IgD-negative memory B cell (primary cell): ENCODE measurements at regions not wholly inside any gene's neighbourhood (a gene's known extent, or its start where the extent isn't known, plus 50 kb on each side); places are given as distances from the start of the nearest gene placed in this dataset.
"Not testable (repeated sequence)": the region's sequence is repeated elsewhere in the genome, so short reads cannot be mapped to it uniquely, and the experiment has no call there.

ENCODE experiments used
- H3K27ac Mint-ChIP-seq, 3 donors: one replicate each; pipeline ENCODE4 v1.8.0; 2020 to 2022; ENCODE audit warnings: mild to moderate bottlenecking in 3 of 3, mixed read lengths in 3 of 3, moderate library complexity in 1 of 3
- H3K27me3 Mint-ChIP-seq: one replicate; pipeline ENCODE4 v1.8.0; 2021; ENCODE audit warnings: mixed read lengths
- H3K36me3 Mint-ChIP-seq: one replicate; pipeline ENCODE4 v1.8.0; 2020; ENCODE audit warnings: mild to moderate bottlenecking, mixed read lengths
- H3K4me1 Mint-ChIP-seq, 3 donors: one replicate each; pipeline ENCODE4 v1.8.0; 2020 to 2022; ENCODE audit warnings: mixed read lengths in 3 of 3, mild to moderate bottlenecking in 1 of 3
- H3K4me3 Mint-ChIP-seq, 4 donors: one replicate each; pipeline ENCODE4 v1.8.0; 2020 to 2022; ENCODE audit warnings: mild to moderate bottlenecking in 4 of 4, mixed read lengths in 4 of 4, moderate library complexity in 3 of 4
- H3K9me3 Mint-ChIP-seq, 3 donors: one replicate each; pipeline ENCODE4 v1.8.0; 2020 to 2021; ENCODE audit warnings: mixed read lengths in 3 of 3, mild to moderate bottlenecking in 1 of 3

GRCh38 chr12:74245458-74245857, 292.2 kb upstream of the ATXN7L3B start:
- H3K4me1 Mint-ChIP-seq = no peaks in the 10 kb centered on the region
- no peak overlapping the region for H3K4me3 Mint-ChIP-seq

DNA sequence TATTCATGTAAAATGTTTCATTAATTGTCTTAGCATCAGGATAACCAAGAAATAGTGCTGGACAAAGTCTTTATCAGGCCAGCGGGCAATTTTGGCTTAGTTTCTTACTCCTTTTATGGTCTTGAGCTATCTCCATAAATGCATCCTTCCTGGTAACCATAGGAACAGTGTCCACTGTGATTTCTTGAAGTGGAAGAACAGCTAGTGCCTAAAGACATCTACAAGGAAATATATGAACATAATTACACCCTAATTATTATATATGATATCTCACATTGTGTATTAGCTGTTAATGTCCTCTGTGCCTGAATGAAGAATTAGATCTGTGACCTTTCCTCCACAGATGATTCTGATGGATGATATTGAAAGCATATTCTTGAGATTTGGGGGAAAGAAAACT, 286.7 kb upstream of the ATXN7L3B start:
- Mint-ChIP-seq H3K4me1 (no peaks in the 10 kb centered on the region), H3K36me3 (no peaks in the 10 kb centered on the region), H3K27ac (no peak overlapping the region), H3K9me3 (peaks cover 0 to 7% (median 2%) of the 10 kb centered on the region in 3 donors), H3K4me3 (no peak overlapping the region), H3K27me3 (no peaks in the 10 kb centered on the region)

More at GRCh38 chr12:74245458-74245857, 292.2 kb upstream of the ATXN7L3B start:
- H3K36me3 Mint-ChIP-seq = no peaks in the 10 kb centered on the region
- no peaks in the 10 kb centered on the region for H3K27me3 Mint-ChIP-seq
- no peak overlapping the region for H3K27ac Mint-ChIP-seq
- H3K9me3 Mint-ChIP-seq = peaks cover 4 to 12% (median 5%) of the 10 kb centered on the region in 3 donors

DNA sequence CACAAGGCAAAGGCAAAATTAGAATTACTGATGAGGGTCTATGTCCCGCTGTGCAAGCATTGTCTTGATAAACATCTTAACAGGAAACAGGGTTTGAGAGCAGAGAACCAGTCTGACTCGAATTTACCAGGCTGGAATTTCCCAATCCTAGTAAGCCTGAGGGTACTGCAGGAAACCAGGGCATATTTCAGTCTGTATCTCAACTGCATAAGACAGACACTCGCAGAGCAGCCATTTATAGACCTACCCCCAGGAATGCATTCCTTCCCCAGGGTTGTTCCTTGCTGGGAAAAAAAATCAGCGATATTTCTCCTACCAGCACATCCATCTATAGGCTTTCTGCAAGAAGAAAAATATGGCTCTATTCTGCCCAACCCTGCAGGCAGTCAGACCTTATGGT, 283.8 kb upstream of the ATXN7L3B start:
- not testable (repeated sequence) for H3K4me1 Mint-ChIP-seq, H3K4me3 Mint-ChIP-seq, H3K27ac Mint-ChIP-seq, H3K27me3 Mint-ChIP-seq, H3K36me3 Mint-ChIP-seq, H3K9me3 Mint-ChIP-seq

- Mint-ChIP-seq H3K36me3 (no peaks in the 10 kb centered on the region), H3K4me3 (no peak overlapping the region), H3K4me1 (no peaks in the 10 kb centered on the region), H3K9me3 (peaks cover 0 to 7% (median 0%) of the 10 kb centered on the region in 3 donors), H3K27me3 (no peaks in the 10 kb centered on the region), H3K27ac (no peak overlapping the region)
These were observed 282.9 kb upstream of the ATXN7L3B start for GRCh38 chr12:74254784-74255183.

- Mint-ChIP-seq H3K27ac (no peak overlapping the region), H3K27me3 (no peaks in the 10 kb centered on the region), H3K36me3 (no peaks in the 10 kb centered on the region), H3K4me3 (no peak overlapping the region), H3K4me1 (no peaks in the 10 kb centered on the region), H3K9me3 (peaks cover 0 to 2% (median 0%) of the 10 kb centered on the region in 3 donors)
These were observed 278.4 kb upstream of the ATXN7L3B start for GRCh38 chr12:74259199-74259598.

- Mint-ChIP-seq H3K36me3 (no peaks in the 10 kb centered on the region), H3K9me3 (peaks cover 2 to 3% (median 2%) of the 10 kb centered on the region in 3 donors), H3K27me3 (no peaks in the 10 kb centered on the region), H3K4me1 (no peaks in the 10 kb centered on the region), H3K4me3 (no peak overlapping the region), H3K27ac (no peak overlapping the region)
These were observed 272.9 kb upstream of the ATXN7L3B start for GRCh38 chr12:74264692-74265091.

- H3K27ac Mint-ChIP-seq, H3K4me3 Mint-ChIP-seq, H3K27me3 Mint-ChIP-seq, H3K9me3 Mint-ChIP-seq, H3K4me1 Mint-ChIP-seq, H3K36me3 Mint-ChIP-seq: not testable (repeated sequence)
These were observed 268.3 kb upstream of the ATXN7L3B start for GRCh38 chr12:74269355-74269754.

- H3K9me3 Mint-ChIP-seq = peaks cover 3 to 16% (median 5%) of the 10 kb centered on the region in 3 donors
- H3K4me3 Mint-ChIP-seq = no peak overlapping the region
- no peaks in the 10 kb centered on the region for H3K4me1 Mint-ChIP-seq
- no peaks in the 10 kb centered on the region for H3K27me3 Mint-ChIP-seq
- no peak overlapping the region for H3K27ac Mint-ChIP-seq
- H3K36me3 Mint-ChIP-seq = no peaks in the 10 kb centered on the region
These were observed 257.4 kb upstream of the ATXN7L3B start for GRCh38 chr12:74280156-74280655.

GRCh38 chr12:74281401-74282180, 256.0 kb upstream of the ATXN7L3B start:
- H3K27me3 Mint-ChIP-seq, H3K27ac Mint-ChIP-seq, H3K36me3 Mint-ChIP-seq, H3K4me3 Mint-ChIP-seq, H3K4me1 Mint-ChIP-seq: not testable (repeated sequence)
- peaks cover 2 to 10% (median 3%) of the 10 kb centered on the region in 3 donors for H3K9me3 Mint-ChIP-seq

DNA sequence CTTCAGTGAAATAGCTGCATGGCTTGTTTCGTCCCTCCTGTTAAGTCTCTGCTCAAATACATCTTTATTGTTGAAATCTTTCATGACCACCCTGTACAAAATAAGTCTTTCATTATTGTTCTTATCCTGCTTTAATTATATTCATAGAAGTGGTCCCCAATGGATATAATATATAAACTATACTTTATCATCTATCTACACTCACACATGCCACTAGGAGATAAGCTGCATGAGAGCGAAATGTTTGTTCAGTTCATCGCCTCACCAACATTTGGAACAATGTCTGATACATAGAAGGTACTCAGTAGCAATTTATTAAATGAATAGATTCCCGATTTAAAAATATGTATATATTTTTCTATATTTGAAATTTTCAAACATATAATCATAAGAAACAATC, 254.0 kb upstream of the ATXN7L3B start:
- H3K4me3 Mint-ChIP-seq = no peak overlapping the region
- H3K27ac Mint-ChIP-seq = peak overlapping the region in 1 of 3 donors; percentile 13
- H3K4me1 Mint-ChIP-seq = no peaks in the 10 kb centered on the region
- H3K36me3 Mint-ChIP-seq = no peaks in the 10 kb centered on the region
- H3K27me3 Mint-ChIP-seq = no peaks in the 10 kb centered on the region
- peaks cover 0 to 3% (median 3%) of the 10 kb centered on the region in 3 donors for H3K9me3 Mint-ChIP-seq

DNA sequence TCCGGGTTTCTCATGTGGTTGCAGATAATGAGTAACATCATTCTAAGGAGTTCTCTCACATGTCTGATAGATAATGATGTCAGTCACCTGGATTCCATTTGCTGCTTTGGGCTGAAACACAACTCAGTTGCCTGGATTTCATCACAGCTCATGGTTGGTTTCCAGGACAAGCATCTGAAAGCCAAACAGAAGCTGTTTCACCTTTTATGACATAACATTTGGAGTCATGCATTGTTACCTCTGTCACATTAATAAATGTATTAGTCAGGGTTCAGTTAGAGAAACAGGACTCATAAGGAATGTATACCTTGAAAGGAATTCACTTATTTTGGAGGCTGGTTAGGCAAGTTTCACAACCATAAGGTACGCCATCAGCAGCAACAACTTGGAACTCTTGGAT, 251.9 kb upstream of the ATXN7L3B start:
- no peak overlapping the region for H3K27ac Mint-ChIP-seq
- H3K9me3 Mint-ChIP-seq = peaks cover 0 to 3% (median 3%) of the 10 kb centered on the region in 3 donors
- H3K4me3 Mint-ChIP-seq = no peak overlapping the region
- no peaks in the 10 kb centered on the region for H3K27me3 Mint-ChIP-seq
- H3K4me1 Mint-ChIP-seq = no peaks in the 10 kb centered on the region
- no peaks in the 10 kb centered on the region for H3K36me3 Mint-ChIP-seq

- Mint-ChIP-seq H3K9me3 (peaks cover 0 to 3% (median 3%) of the 10 kb centered on the region in 3 donors), H3K27ac (no peak overlapping the region), H3K4me1 (no peaks in the 10 kb centered on the region), H3K4me3 (no peak overlapping the region), H3K27me3 (no peaks in the 10 kb centered on the region), H3K36me3 (no peaks in the 10 kb centered on the region)
These were observed 251.4 kb upstream of the ATXN7L3B start for GRCh38 chr12:74286254-74286653.

DNA sequence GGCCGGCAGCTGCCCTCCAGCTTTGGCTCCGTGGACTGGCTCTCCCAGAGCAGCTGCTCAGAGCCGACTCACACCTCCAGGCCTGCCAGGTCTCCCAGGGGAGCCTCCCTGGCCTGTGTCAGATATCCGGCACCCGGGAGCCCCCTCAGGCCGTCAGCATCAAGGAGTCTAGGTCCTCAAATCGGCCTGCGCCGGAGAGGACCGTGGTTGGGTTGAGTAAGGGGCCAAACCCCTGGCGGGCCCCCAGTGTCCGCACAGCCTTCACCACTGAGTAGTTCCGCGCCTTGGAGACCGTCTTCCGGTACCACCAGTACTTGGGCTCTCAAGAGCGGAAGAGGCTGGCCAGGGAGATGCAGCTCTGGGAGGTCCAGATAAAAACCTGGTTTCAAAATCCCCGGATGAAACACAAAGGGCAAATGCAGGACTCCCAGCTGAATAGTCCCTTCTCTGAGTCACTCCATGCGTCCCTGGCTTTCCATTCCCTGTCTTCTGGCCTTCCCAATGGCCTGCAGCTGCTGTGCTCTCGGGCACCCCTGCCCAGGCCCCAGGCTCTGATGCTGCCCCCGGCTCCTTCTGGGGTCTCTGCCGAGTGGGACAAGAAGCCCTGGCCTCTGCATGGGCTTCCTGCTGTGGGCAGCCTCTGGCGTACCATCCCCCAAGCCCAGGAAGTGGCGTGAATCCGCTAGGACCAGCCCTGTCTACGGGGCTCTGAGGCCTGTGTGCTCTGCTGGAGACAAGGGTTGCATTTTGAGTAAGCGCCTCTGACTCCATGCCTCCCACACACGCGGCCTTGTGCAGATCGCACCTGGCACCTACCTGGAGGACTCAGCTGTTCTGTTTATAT, 245.1 kb upstream of the ATXN7L3B start:
- H3K27ac Mint-ChIP-seq = no peak overlapping the region
- H3K4me3 Mint-ChIP-seq = no peak overlapping the region
- H3K9me3 Mint-ChIP-seq = no peaks in the 10 kb centered on the region
- no peaks in the 10 kb centered on the region for H3K4me1 Mint-ChIP-seq
- no peaks in the 10 kb centered on the region for H3K36me3 Mint-ChIP-seq
- no peaks in the 10 kb centered on the region for H3K27me3 Mint-ChIP-seq

GRCh38 chr12:74293689-74294131, 243.9 kb upstream of the ATXN7L3B start:
- Mint-ChIP-seq H3K36me3 (no peaks in the 10 kb centered on the region), H3K4me3 (no peak overlapping the region), H3K9me3 (no peaks in the 10 kb centered on the region), H3K27ac (no peak overlapping the region), H3K27me3 (no peaks in the 10 kb centered on the region), H3K4me1 (no peaks in the 10 kb centered on the region)

DNA sequence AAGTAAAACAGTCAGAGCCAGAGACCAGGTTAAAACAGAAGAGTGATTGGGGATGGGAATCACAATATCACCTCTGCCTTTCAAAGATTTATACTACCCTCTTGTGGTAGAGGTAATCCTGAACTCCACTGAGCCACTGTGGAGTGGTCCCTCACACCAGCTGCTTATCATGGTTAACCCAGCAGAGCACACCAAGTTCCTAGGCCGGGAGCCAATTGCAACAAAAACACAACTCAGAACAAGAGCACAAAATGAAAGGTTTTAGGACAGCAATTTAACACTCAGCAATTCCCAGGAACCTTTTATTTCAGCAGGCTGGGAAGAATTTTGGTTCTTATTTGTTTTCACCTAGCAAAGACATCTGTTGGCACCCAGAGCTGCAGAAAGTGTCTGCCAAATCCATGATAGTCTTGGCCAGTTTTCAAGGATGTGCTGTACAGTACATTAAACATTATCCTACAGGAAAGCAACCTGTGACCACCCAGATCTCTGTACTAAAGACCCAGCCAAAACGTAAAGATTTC, 220.5 kb upstream of the ATXN7L3B start:
- Mint-ChIP-seq H3K27me3 (no peaks in the 10 kb centered on the region), H3K4me3 (no peak overlapping the region), H3K9me3 (no peaks in the 10 kb centered on the region), H3K36me3 (no peaks in the 10 kb centered on the region), H3K27ac (no peak overlapping the region), H3K4me1 (no peaks in the 10 kb centered on the region)
